Bronchial epithelial cell (primary cell): ENCODE measurements at regions not wholly inside any gene's neighbourhood (a gene's known extent, or its start where the extent isn't known, plus 50 kb on each side); places are given as distances from the start of the nearest gene placed in this dataset.

Experiments used
- DNase-seq: peaks from one replicate; pipeline ENCODE4 v3.0.0-alpha.2; 2010; ENCODE audit warnings: low read depth
- FAIRE-seq: peaks from 2 replicates; lab custom pipeline; 2011; peaks lifted over from hg19 to GRCh38; lab: Jason Lieb, UNC
- H3K27me3 ChIP-seq: 2 replicates; pipeline ENCODE4 v1.5.1; 2011; ENCODE audit warnings: low read length; ENCODE audit not compliant: control insufficient read depth, insufficient read depth
- H3K36me3 ChIP-seq: 2 replicates; pipeline ENCODE4 v1.5.1; 2011; ENCODE audit warnings: low read length; ENCODE audit not compliant: control insufficient read depth, insufficient read depth
- H3K4me3 ChIP-seq: 2 replicates; pipeline ENCODE4 v1.5.1; 2011; ENCODE audit warnings: mild to moderate bottlenecking, low read depth, low read length, control low read depth
- TF ChIP-seq, protein P1 (sequence below): IDR thresholded peaks from 2 replicates; pipeline ENCODE4 v1.5.1; 2011; ENCODE audit warnings: mild to moderate bottlenecking, moderate library complexity, low read length, control low read depth, inconsistent platforms; ENCODE audit not compliant: insufficient read depth, severe bottlenecking

- peaks cover 7% of the 10 kb centered on the region for H3K27me3 ChIP-seq
- FAIRE-seq (peak; percentile 82), DNase-seq (no peak)
- H3K4me3 ChIP-seq = no peak overlapping the region
- TF ChIP-seq, protein P1, sequence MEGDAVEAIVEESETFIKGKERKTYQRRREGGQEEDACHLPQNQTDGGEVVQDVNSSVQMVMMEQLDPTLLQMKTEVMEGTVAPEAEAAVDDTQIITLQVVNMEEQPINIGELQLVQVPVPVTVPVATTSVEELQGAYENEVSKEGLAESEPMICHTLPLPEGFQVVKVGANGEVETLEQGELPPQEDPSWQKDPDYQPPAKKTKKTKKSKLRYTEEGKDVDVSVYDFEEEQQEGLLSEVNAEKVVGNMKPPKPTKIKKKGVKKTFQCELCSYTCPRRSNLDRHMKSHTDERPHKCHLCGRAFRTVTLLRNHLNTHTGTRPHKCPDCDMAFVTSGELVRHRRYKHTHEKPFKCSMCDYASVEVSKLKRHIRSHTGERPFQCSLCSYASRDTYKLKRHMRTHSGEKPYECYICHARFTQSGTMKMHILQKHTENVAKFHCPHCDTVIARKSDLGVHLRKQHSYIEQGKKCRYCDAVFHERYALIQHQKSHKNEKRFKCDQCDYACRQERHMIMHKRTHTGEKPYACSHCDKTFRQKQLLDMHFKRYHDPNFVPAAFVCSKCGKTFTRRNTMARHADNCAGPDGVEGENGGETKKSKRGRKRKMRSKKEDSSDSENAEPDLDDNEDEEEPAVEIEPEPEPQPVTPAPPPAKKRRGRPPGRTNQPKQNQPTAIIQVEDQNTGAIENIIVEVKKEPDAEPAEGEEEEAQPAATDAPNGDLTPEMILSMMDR = no peak
- H3K36me3 ChIP-seq = no peaks in the 10 kb centered on the region
These were observed 157.3 kb upstream of the NPVF start for GRCh38 chr7:25385506-25386136.

- TF ChIP-seq, protein P1 = no peak
- FAIRE-seq = no peak
These were observed 158.0 kb upstream of the NPVF start for GRCh38 chr7:25386311-25386744.

DNA sequence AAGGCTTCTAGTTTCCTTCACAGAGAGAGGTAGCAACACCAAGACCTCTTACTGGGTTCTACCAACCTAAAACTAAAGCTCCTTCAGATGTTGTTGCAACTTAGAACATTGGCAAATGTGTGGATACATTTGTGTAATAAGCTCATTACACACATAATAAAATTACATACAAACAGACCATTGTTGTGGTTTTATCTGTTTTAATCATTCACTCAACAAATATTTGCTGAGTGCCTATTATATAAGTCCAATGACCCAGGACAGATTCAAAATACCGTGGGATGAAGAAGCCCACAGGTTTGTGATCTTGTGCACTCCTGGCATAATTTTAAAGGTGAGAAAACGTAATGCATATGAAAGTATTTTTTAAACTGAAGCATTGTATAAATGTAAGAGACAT is 160.4 kb upstream of the NPVF start:
- TF ChIP-seq, protein P1 = no peak
- no peak overlapping the region for H3K4me3 ChIP-seq
- FAIRE-seq = no peak
- no peak for DNase-seq
- H3K36me3 ChIP-seq = no peaks in the 10 kb centered on the region
- peaks cover 5% of the 10 kb centered on the region for H3K27me3 ChIP-seq

More at GRCh38 chr7:25386311-25386744, 158.0 kb upstream of the NPVF start:
- Histone ChIP-seq H3K27me3 (peaks cover 7% of the 10 kb centered on the region), H3K4me3 (no peak overlapping the region), H3K36me3 (no peaks in the 10 kb centered on the region)
- no peak for DNase-seq

GRCh38 chr7:25389489-25390106 is 161.3 kb upstream of the NPVF start:
- DNase-seq = peak; percentile 32
- H3K27me3 ChIP-seq = peaks cover 3% of the 10 kb centered on the region
- no peak for FAIRE-seq
- no peak overlapping the region for H3K4me3 ChIP-seq
- TF ChIP-seq, protein P1 = peak; percentile 39
- H3K36me3 ChIP-seq = no peaks in the 10 kb centered on the region

DNA sequence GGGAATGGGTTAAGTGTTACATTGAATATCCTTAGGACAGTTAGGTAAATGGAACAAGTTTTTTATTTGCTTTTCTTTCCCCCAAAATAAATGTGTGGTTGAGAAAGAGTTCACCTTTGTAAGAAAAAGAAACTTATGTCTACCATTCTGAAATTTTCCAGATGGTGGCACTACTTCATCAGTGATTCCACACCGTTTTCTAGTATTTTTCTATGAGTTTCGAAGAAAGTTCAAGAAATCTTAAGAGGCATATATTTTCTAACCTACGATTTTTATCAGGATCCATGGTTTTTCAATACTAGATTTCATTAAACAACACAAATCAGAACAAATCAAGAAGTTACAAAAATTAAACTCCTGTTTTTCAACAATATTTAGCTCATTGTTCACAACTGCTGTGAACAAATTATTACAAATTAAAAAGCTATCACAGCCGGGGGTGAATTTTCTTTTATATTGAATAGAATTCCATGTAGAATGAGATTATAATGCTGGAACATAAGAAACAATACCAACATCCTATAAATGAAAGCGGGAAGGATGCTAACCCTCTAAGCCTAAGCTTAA is 163.1 kb upstream of the NPVF start:
- H3K4me3 ChIP-seq = no peak overlapping the region
- peak; percentile 20 for DNase-seq
- FAIRE-seq = no peak
- H3K27me3 ChIP-seq = no peaks in the 10 kb centered on the region
- no peaks in the 10 kb centered on the region for H3K36me3 ChIP-seq
- TF ChIP-seq, protein P1 = no peak
